GM12878 (cell line): ENCODE measurements at regions not wholly inside any gene's neighbourhood (a gene's known extent, or its start where the extent isn't known, plus 50 kb on each side); places are given as distances from the start of the nearest gene placed in this dataset.

Experiments used
- CREM ChIP-seq: IDR thresholded peaks from 2 replicates; pipeline ENCODE4 v1.6.1; 2014; ENCODE audit warnings: antibody characterized with exemption, low read depth
- ESRRA ChIP-seq: IDR thresholded peaks from 2 replicates; pipeline ENCODE4 v1.6.1; 2012; ENCODE audit warnings: mild to moderate bottlenecking, low read length, improper control_type of control experiment
- FOXM1 ChIP-seq: IDR thresholded peaks from 2 replicates; pipeline ENCODE4 v1.6.1; 2012; ENCODE audit warnings: low read depth, mild to moderate bottlenecking, inconsistent platforms, low read length, moderate library complexity
- IRF4 ChIP-seq: IDR thresholded peaks from 2 replicates; pipeline ENCODE4 v1.6.1; 2011; ENCODE audit warnings: low read depth, low read length
- SMC3 ChIP-seq: IDR thresholded peaks from 2 replicates; pipeline ENCODE4 v1.6.1; 2011; ENCODE audit warnings: low read length, improper control_type of control experiment, borderline replicate concordance
- YY1 ChIP-seq: IDR thresholded peaks from 2 replicates; pipeline ENCODE4 v1.6.1; 2011; ENCODE audit warnings: low read depth, mild to moderate bottlenecking, low read length
- ZZZ3 ChIP-seq: IDR thresholded peaks from 2 replicates; pipeline ENCODE4 v1.6.1; 2011; ENCODE audit warnings: low read depth; ENCODE audit not compliant: control insufficient read depth, insufficient read length
- TF ChIP-seq, protein P1 (sequence below): fragments of 450-650 bp; IDR thresholded peaks from 2 replicates; pipeline ENCODE4 v1.6.1; 2018; ENCODE audit warnings: borderline replicate concordance, mild to moderate bottlenecking; ENCODE audit not compliant: partially characterized antibody
- TF ChIP-seq, protein P2 (sequence below), 3 experiments: IDR thresholded peaks in 2 of 3; conservative IDR thresholded peaks in 1 of 3; 2 replicates each; pipeline ENCODE4 v1.5.1; 2011; ENCODE audit warnings: low read depth in 3 of 3, low read length in 3 of 3, mild to moderate bottlenecking in 3 of 3, control low read depth in 2 of 3, moderate library complexity in 2 of 3, inconsistent platforms in 1 of 3, mixed read lengths in 1 of 3; ENCODE audit not compliant: control insufficient read depth in 2 of 3, insufficient read depth in 1 of 3; ENCODE audit errors: extremely low read depth in 1 of 3
- TF ChIP-seq, protein P3 (sequence below): fragments of 450-650 bp; IDR thresholded peaks from 2 replicates; pipeline ENCODE4 v1.6.1; 2016; ENCODE audit warnings: mild to moderate bottlenecking

DNA sequence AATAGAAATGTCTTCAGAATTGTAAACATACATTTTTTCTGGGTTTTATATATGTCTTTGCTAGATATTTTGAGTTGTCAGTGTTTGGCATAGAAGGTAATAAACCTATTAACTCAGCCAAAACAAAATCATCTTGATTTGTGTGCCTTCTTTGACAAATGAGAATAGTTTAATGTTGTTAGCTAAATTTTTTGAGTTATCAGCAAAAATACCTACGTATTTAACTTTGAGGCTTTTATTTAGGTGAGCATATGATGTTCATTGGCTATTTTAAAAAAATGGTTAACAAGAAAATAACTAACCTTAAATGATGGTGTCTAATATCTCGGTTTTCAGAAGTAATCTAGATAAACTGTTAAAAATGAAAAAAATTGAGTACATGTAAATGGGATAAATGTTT, 83.2 kb upstream of the SLC5A9 start:
- TF ChIP-seq, protein P1, sequence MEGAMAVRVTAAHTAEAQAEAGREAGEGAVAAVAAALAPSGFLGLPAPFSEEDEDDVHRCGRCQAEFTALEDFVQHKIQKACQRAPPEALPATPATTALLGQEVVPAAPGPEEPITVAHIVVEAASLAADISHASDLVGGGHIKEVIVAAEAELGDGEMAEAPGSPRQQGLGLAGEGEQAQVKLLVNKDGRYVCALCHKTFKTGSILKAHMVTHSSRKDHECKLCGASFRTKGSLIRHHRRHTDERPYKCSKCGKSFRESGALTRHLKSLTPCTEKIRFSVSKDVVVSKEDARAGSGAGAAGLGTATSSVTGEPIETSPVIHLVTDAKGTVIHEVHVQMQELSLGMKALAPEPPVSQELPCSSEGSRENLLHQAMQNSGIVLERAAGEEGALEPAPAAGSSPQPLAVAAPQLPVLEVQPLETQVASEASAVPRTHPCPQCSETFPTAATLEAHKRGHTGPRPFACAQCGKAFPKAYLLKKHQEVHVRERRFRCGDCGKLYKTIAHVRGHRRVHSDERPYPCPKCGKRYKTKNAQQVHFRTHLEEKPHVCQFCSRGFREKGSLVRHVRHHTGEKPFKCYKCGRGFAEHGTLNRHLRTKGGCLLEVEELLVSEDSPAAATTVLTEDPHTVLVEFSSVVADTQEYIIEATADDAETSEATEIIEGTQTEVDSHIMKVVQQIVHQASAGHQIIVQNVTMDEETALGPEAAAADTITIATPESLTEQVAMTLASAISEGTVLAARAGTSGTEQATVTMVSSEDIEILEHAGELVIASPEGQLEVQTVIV = no peak
- no peak for TF ChIP-seq IRF4
- no peak for TF ChIP-seq SMC3
- TF ChIP-seq YY1 = no peak
- no peak for TF ChIP-seq ZZZ3
- TF ChIP-seq, protein P2, sequence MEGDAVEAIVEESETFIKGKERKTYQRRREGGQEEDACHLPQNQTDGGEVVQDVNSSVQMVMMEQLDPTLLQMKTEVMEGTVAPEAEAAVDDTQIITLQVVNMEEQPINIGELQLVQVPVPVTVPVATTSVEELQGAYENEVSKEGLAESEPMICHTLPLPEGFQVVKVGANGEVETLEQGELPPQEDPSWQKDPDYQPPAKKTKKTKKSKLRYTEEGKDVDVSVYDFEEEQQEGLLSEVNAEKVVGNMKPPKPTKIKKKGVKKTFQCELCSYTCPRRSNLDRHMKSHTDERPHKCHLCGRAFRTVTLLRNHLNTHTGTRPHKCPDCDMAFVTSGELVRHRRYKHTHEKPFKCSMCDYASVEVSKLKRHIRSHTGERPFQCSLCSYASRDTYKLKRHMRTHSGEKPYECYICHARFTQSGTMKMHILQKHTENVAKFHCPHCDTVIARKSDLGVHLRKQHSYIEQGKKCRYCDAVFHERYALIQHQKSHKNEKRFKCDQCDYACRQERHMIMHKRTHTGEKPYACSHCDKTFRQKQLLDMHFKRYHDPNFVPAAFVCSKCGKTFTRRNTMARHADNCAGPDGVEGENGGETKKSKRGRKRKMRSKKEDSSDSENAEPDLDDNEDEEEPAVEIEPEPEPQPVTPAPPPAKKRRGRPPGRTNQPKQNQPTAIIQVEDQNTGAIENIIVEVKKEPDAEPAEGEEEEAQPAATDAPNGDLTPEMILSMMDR (IDR thresholded peaks at IDR 0.05 in 2 of 3, conservative IDR thresholded peaks at IDR 0.05 in 1 of 3; ENCODE audit: control insufficient read depth in 2 of 3, extremely low read depth in 1 of 3, insufficient read depth in 1 of 3, low read depth in 3 of 3, low read length in 3 of 3) = no peak
- TF ChIP-seq FOXM1 = no peak
- TF ChIP-seq CREM = no peak
- TF ChIP-seq, protein P3, sequence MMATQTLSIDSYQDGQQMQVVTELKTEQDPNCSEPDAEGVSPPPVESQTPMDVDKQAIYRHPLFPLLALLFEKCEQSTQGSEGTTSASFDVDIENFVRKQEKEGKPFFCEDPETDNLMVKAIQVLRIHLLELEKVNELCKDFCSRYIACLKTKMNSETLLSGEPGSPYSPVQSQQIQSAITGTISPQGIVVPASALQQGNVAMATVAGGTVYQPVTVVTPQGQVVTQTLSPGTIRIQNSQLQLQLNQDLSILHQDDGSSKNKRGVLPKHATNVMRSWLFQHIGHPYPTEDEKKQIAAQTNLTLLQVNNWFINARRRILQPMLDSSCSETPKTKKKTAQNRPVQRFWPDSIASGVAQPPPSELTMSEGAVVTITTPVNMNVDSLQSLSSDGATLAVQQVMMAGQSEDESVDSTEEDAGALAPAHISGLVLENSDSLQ = no peak
- no peak for TF ChIP-seq ESRRA
